HCT116 (cell line): ENCODE measurements at regions not wholly inside any gene's neighbourhood (a gene's known extent, or its start where the extent isn't known, plus 50 kb on each side); places are given as distances from the start of the nearest gene placed in this dataset.

Experiments used
- ATAC-seq: fragments of 200-7000 bp; cut with Tn5 transposase; 2 replicates; pipeline ENCODE4 v1.9.1; 2020; ENCODE audit warnings: mild to moderate bottlenecking, moderate library complexity
- BruUV-seq: library from RNA; stranded (reverse); fragments of 400-500 nt; replicated peaks from 2 replicates; lab custom pipeline; 2021; lab: Mats Ljungman, UMichigan
- CTCF ChIA-PET: fragments of 300-600 bp; sonication (Branson Sonifier 250); formaldehyde crosslinking; loops from one replicate; lab custom pipeline; 2021; ENCODE audit warnings: antibody characterized with exemption; lab: Charles Lee
- POLR2A ChIA-PET: fragments of 300-600, 350-600 bp; sonication (Branson Sonifier 250); formaldehyde crosslinking; loops from one replicate; lab custom pipeline; 2021; ENCODE audit warnings: antibody characterized with exemption; lab: Charles Lee
- RAD21 ChIA-PET, 2 experiments: fragments of 300-600 bp; sonication (Branson Sonifier 250); formaldehyde crosslinking; loops; one replicate each; lab custom pipeline; 2023; ENCODE audit warnings: low total read pairs in 2 of 2; ENCODE audit not compliant: uncharacterized antibody in 2 of 2, unreplicated experiment in 2 of 2, low non-redundant PET in 1 of 2; lab: Charles Lee
- DNase-seq: peaks from one replicate; pipeline ENCODE4 v3.0.0-alpha.2; 2010; ENCODE audit warnings: low read depth, low spot score
- H2AFZ ChIP-seq: fragments of 200-600 bp; shearing (Covaris generic), sonication (generic); 2 replicates; pipeline ENCODE4 v1.6.1; 2017; ENCODE audit warnings: low read depth, mixed run types, mixed read lengths, antibody characterized with exemption, low read length; ENCODE audit not compliant: poor library complexity, severe bottlenecking
- H3K27ac ChIP-seq: 2 replicates; pipeline ENCODE4 v1.5.1; 2012; ENCODE audit warnings: low read depth, low read length
- H3K27me3 ChIP-seq: fragments of 200-600 bp; sonication (generic); 2 replicates; pipeline ENCODE4 v1.6.1; 2016; ENCODE audit warnings: mixed run types, low read length, mixed read lengths; ENCODE audit not compliant: insufficient read depth
- H3K36me3 ChIP-seq, 2 experiments: fragments of 200-500 bp in 1 of 2; fragments of 200-600 bp in 1 of 2; sonication (Bioruptor generic) in 1 of 2; sonication (generic) in 1 of 2; 2 replicates each; pipeline versions ENCODE4 v1.5.1 to v1.6.1; 2014 to 2016; ENCODE audit warnings: low read length in 2 of 2, inconsistent platforms in 1 of 2, mixed read lengths in 1 of 2, mixed run types in 1 of 2; ENCODE audit not compliant: insufficient read depth in 2 of 2, control insufficient read depth in 1 of 2
- H3K4me1 ChIP-seq, 2 experiments: fragments of 200-600 bp in 1 of 2; sonication (generic) in 1 of 2; 2 replicates each; pipeline versions ENCODE4 v1.5.1 to v1.6.1; 2012 to 2017; ENCODE audit warnings: low read length in 2 of 2, inconsistent platforms in 1 of 2, mild to moderate bottlenecking in 1 of 2, mixed read lengths in 1 of 2, mixed run types in 1 of 2, moderate library complexity in 1 of 2; ENCODE audit not compliant: insufficient read depth in 2 of 2, control insufficient read depth in 1 of 2
- H3K4me2 ChIP-seq: fragments of 200-600 bp; sonication (generic); 2 replicates; pipeline ENCODE4 v1.6.1; 2017; ENCODE audit warnings: mixed run types, low read length, mixed read lengths
- H3K4me3 ChIP-seq, 2 experiments: fragments of 200-600 bp in 1 of 2; sonication (generic) in 1 of 2; replicated peaks in 1 of 2; 2 replicates each; pipeline ENCODE4 v1.5.1; 2011 to 2016; ENCODE audit warnings: low read length in 2 of 2, control low read depth in 1 of 2, low read depth in 1 of 2, mild to moderate bottlenecking in 1 of 2, mixed read lengths in 1 of 2, mixed run types in 1 of 2
- H3K79me2 ChIP-seq: fragments of 200-600 bp; sonication (generic); 2 replicates; pipeline ENCODE4 v1.6.1; 2017; ENCODE audit warnings: mild to moderate bottlenecking, mixed run types, low read length, moderate library complexity, mixed read lengths; ENCODE audit not compliant: insufficient read depth
- H3K9ac ChIP-seq: fragments of 200-600 bp; sonication (generic); 2 replicates; pipeline ENCODE4 v1.6.1; 2016; ENCODE audit warnings: low read length, mixed read lengths
- H3K9me2 ChIP-seq: fragments of 200-600 bp; sonication (generic), shearing (Covaris generic); 2 replicates; pipeline ENCODE4 v1.6.1; 2017; ENCODE audit warnings: mixed run types, mild to moderate bottlenecking, moderate library complexity; ENCODE audit not compliant: insufficient read depth
- H3K9me3 ChIP-seq, 2 experiments: fragments of 200-500 bp in 1 of 2; fragments of 200-600 bp in 1 of 2; sonication (Bioruptor generic) in 1 of 2; sonication (generic) in 1 of 2; 2 replicates each; pipeline ENCODE4 v1.6.1; 2014 to 2017; ENCODE audit warnings: low read length in 2 of 2, mixed read lengths in 2 of 2, inconsistent platforms in 1 of 2, low read depth in 1 of 2, mild to moderate bottlenecking in 1 of 2, mixed run types in 1 of 2, moderate library complexity in 1 of 2; ENCODE audit not compliant: control insufficient read depth in 1 of 2, insufficient read depth in 1 of 2
- H4K20me1 ChIP-seq: fragments of 200-600 bp; sonication (generic), shearing (Covaris generic); 2 replicates; pipeline ENCODE4 v1.6.1; 2017; ENCODE audit warnings: mixed run types, mild to moderate bottlenecking, moderate library complexity; ENCODE audit not compliant: insufficient read depth
- ATF3 ChIP-seq: IDR thresholded peaks from 2 replicates; pipeline ENCODE4 v1.6.1; 2012
- CBX3 ChIP-seq: IDR thresholded peaks from 2 replicates; pipeline ENCODE4 v1.6.1; 2012; ENCODE audit warnings: low read depth
- CEBPB ChIP-seq: IDR thresholded peaks from 2 replicates; pipeline ENCODE4 v1.6.1; 2012; ENCODE audit warnings: low read depth
- ELF1 ChIP-seq: IDR thresholded peaks from 2 replicates; pipeline ENCODE4 v1.6.1; 2012; ENCODE audit warnings: low read depth, borderline replicate concordance
- EZH2 ChIP-seq: fragments of 200-600 bp; sonication (generic); IDR thresholded peaks from 2 replicates; pipeline ENCODE4 v1.6.1; 2017; ENCODE audit warnings: antibody characterized with exemption, mixed run types
- EZH2phosphoT487 ChIP-seq: fragments of 200-600 bp; IDR thresholded peaks from 2 replicates; pipeline ENCODE4 v1.6.1; 2018; ENCODE audit warnings: antibody characterized with exemption, borderline replicate concordance
- FOSL1 ChIP-seq: IDR thresholded peaks from 2 replicates; pipeline ENCODE4 v1.6.1; 2012; ENCODE audit warnings: low read depth
- JUND ChIP-seq: IDR thresholded peaks from 2 replicates; pipeline ENCODE4 v1.6.1; 2012
- MAX ChIP-seq: IDR thresholded peaks from 2 replicates; pipeline ENCODE4 v1.6.1; 2012
- POLR2A ChIP-seq: IDR thresholded peaks from 2 replicates; pipeline ENCODE4 v1.7.0; 2011; ENCODE audit warnings: borderline replicate concordance; ENCODE audit not compliant: insufficient read depth, insufficient read length; ENCODE audit errors: extremely low read depth
- POLR2AphosphoS5 ChIP-seq: IDR thresholded peaks from 2 replicates; pipeline ENCODE4 v1.6.1; 2011; ENCODE audit warnings: mild to moderate bottlenecking, low read depth, low read length, moderate library complexity
- RAD21 ChIP-seq: IDR thresholded peaks from 2 replicates; pipeline ENCODE4 v1.6.1; 2012; ENCODE audit warnings: low read depth, mild to moderate bottlenecking
- SIN3A ChIP-seq: IDR thresholded peaks from 2 replicates; pipeline ENCODE4 v1.6.1; 2012; ENCODE audit warnings: low read depth
- YY1 ChIP-seq: IDR thresholded peaks from 2 replicates; pipeline ENCODE4 v1.6.1; 2011; ENCODE audit warnings: low read length, low read depth, moderate library complexity, mild to moderate bottlenecking; ENCODE audit not compliant: insufficient replicate concordance; ENCODE audit errors: extremely low read depth
- ZBTB33 ChIP-seq: IDR thresholded peaks from 2 replicates; pipeline ENCODE4 v1.6.1; 2011; ENCODE audit warnings: mild to moderate bottlenecking, low read length, moderate library complexity; ENCODE audit not compliant: insufficient replicate concordance; ENCODE audit errors: extremely low read depth
- ZFX ChIP-seq: fragments of 450-650 bp; IDR thresholded peaks from 2 replicates; pipeline ENCODE4 v1.6.1; 2017
- ZNF274 ChIP-seq: fragments of 200-500 bp; sonication (Bioruptor generic); IDR thresholded peaks from 2 replicates; pipeline ENCODE4 v1.6.1; 2014; ENCODE audit warnings: mild to moderate bottlenecking, low read depth, low read length, inconsistent platforms
- intact Hi-C: fragments of 100-400 bp; cut with micrococcal nuclease; formaldehyde crosslinking; loops from 2 replicates; pipeline ENCODE4 v1.10.0; 2022

GRCh38 chr2:16257322-16258028 is 317.1 kb downstream of the MYCN start:
- TF ChIP-seq ZNF274 (no peak), ZFX (no peak), ATF3 (no peak), FOSL1 (no peak), EZH2 (no peak)
- ChIA-PET CTCF (no interaction called here), POLR2A (no interaction called here), RAD21 (no interaction called here)
- no peak overlapping the region for H3K4me2 ChIP-seq
- no peak overlapping the region for H3K4me3 ChIP-seq
- no peak for ATAC-seq
- H3K4me1 ChIP-seq = no peaks in the 10 kb centered on the region
- H3K9me2 ChIP-seq = no peaks in the 10 kb centered on the region
- H3K9me3 ChIP-seq = no peaks in the 10 kb centered on the region
- no TSS peak for BruUV-seq
- no peak overlapping the region for H3K27ac ChIP-seq
- no peak overlapping the region for H3K9ac ChIP-seq
- no peak for DNase-seq
- H3K27me3 ChIP-seq = peaks cover 9% of the 10 kb centered on the region; the same call in 1 of the 2 replicates
- H2AFZ ChIP-seq = no peak overlapping the region
- intact Hi-C loops = no loop called here
- H3K79me2 ChIP-seq = no peaks in the 10 kb centered on the region
- H4K20me1 ChIP-seq = no peaks in the 10 kb centered on the region
- no peaks in the 10 kb centered on the region for H3K36me3 ChIP-seq

- Histone ChIP-seq H3K9ac (no peak overlapping the region), H3K9me3 (no peaks in the 10 kb centered on the region), H2AFZ (no peak overlapping the region), H4K20me1 (no peaks in the 10 kb centered on the region), H3K27ac (no peak overlapping the region), H3K4me2 (no peak overlapping the region), H3K9me2 (no peaks in the 10 kb centered on the region), H3K4me1 (no peaks in the 10 kb centered on the region), H3K4me3 (no peak overlapping the region), H3K27me3 (peaks cover 9% of the 10 kb centered on the region; the same call in 1 of the 2 replicates), H3K79me2 (no peaks in the 10 kb centered on the region), H3K36me3 (no peaks in the 10 kb centered on the region)
- POLR2A ChIA-PET = no interaction called here
- no peak for DNase-seq
- RAD21 ChIA-PET = no interaction called here
- intact Hi-C loops = no loop called here
- no peak for ATAC-seq
- CTCF ChIA-PET = no interaction called here
- BruUV-seq = no TSS peak
- no peak for TF ChIP-seq EZH2phosphoT487
- TF ChIP-seq POLR2A = no peak
- TF ChIP-seq ZBTB33 = no peak
- TF ChIP-seq RAD21 = no peak
- no peak for TF ChIP-seq CBX3
- no peak for TF ChIP-seq JUND
- no peak for TF ChIP-seq SIN3A
- TF ChIP-seq ELF1 = no peak
- TF ChIP-seq EZH2 = no peak
- TF ChIP-seq ATF3 = no peak
- TF ChIP-seq POLR2AphosphoS5 = no peak
- no peak for TF ChIP-seq CEBPB
- TF ChIP-seq ZNF274 = no peak
- no peak for TF ChIP-seq YY1
- no peak for TF ChIP-seq MAX
These were observed 316.4 kb downstream of the MYCN start for GRCh38 chr2:16256601-16257321.
